ENCODE measurements at regions not wholly inside any gene's neighbourhood (a gene's known extent, or its start where the extent isn't known, plus 50 kb on each side); places are given as distances from the start of the nearest gene placed in this dataset.

DNA sequence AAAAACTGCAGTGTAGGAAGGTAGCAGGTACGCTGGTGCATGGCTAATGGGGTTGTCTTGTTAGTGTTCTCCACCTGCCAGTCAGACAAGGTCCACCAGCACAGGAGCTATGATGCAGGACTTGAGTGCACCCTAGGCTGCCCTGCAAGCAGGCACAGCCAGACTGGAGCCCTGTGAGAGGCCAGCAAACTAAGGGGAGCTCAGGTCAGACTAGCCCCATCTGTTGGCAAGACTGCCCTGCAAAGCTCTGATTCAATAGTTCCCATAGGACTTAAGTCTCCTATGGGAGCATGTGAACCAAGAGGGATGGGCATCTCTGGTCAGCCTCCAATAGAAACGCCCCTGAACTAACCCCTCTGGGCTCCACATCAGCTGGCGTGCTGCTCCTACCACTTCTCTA is 1307.3 kb downstream of the C4orf33 start:
- no peaks in the 10 kb centered on the region for H3K27me3 ChIP-seq
- 64% methylated on average over 3 of the region's 3 CpGs for WGBS
- TF ChIP-seq EP300 (IDR thresholded peaks at IDR 0.05) (no peak), POLR2A (IDR thresholded peaks at IDR 0.05; ENCODE audit: low read depth) (no peak), POLR2AphosphoS5 (IDR thresholded peaks at IDR 0.05) (no peak)
- TF ChIP-seq, protein P1, sequence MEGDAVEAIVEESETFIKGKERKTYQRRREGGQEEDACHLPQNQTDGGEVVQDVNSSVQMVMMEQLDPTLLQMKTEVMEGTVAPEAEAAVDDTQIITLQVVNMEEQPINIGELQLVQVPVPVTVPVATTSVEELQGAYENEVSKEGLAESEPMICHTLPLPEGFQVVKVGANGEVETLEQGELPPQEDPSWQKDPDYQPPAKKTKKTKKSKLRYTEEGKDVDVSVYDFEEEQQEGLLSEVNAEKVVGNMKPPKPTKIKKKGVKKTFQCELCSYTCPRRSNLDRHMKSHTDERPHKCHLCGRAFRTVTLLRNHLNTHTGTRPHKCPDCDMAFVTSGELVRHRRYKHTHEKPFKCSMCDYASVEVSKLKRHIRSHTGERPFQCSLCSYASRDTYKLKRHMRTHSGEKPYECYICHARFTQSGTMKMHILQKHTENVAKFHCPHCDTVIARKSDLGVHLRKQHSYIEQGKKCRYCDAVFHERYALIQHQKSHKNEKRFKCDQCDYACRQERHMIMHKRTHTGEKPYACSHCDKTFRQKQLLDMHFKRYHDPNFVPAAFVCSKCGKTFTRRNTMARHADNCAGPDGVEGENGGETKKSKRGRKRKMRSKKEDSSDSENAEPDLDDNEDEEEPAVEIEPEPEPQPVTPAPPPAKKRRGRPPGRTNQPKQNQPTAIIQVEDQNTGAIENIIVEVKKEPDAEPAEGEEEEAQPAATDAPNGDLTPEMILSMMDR (IDR thresholded peaks at IDR 0.05): no peak
- no peaks in the 10 kb centered on the region for H3K9me3 ChIP-seq
- intact Hi-C loops (cut with DNase I): no loop called here
- DNase-seq (ENCODE audit: extremely low spot score): no peak
- no peaks in the 10 kb centered on the region for H3K4me1 ChIP-seq
- H3K4me3 ChIP-seq: no peak overlapping the region
- no peaks in the 10 kb centered on the region for H3K36me3 ChIP-seq
- H3K27ac ChIP-seq (replicated peaks in 1 of 4): no peak overlapping the region

DNA sequence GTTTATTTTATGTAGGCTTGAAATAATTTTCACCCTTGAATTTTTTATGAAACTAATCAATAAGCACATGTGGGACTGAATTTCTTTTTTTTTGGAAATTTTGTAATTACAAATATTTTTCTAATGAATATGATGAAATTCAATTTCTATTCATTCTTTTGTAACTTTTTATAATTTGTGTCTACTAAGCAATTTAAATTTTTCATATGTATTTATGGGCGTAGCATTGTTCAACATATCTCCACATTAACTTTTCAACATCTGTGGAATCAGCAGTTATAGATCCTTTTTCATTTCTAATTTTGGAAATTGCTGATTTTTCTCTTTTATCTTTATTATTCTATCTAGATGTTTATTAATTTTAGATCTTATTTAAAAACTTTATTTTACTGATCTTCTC is 1320.3 kb downstream of the C4orf33 start:
- TF ChIP-seq POLR2A (IDR thresholded peaks at IDR 0.05; ENCODE audit: low read depth): no peak
- TF ChIP-seq EP300 (IDR thresholded peaks at IDR 0.05): no peak
- no peak for TF ChIP-seq POLR2AphosphoS5 (IDR thresholded peaks at IDR 0.05)
- TF ChIP-seq, protein P1 (IDR thresholded peaks at IDR 0.05): no peak
- Histone ChIP-seq H3K9me3 (no peaks in the 10 kb centered on the region), H3K27ac (replicated peaks in 1 of 4) (no peak overlapping the region), H3K36me3 (no peaks in the 10 kb centered on the region), H3K4me3 (no peak overlapping the region), H3K27me3 (no peaks in the 10 kb centered on the region), H3K4me1 (no peaks in the 10 kb centered on the region)
- 83% methylated on average over 1 of the region's 1 CpG for WGBS
- intact Hi-C loops (cut with DNase I): no loop called here
- DNase-seq (ENCODE audit: extremely low spot score): no peak

DNA sequence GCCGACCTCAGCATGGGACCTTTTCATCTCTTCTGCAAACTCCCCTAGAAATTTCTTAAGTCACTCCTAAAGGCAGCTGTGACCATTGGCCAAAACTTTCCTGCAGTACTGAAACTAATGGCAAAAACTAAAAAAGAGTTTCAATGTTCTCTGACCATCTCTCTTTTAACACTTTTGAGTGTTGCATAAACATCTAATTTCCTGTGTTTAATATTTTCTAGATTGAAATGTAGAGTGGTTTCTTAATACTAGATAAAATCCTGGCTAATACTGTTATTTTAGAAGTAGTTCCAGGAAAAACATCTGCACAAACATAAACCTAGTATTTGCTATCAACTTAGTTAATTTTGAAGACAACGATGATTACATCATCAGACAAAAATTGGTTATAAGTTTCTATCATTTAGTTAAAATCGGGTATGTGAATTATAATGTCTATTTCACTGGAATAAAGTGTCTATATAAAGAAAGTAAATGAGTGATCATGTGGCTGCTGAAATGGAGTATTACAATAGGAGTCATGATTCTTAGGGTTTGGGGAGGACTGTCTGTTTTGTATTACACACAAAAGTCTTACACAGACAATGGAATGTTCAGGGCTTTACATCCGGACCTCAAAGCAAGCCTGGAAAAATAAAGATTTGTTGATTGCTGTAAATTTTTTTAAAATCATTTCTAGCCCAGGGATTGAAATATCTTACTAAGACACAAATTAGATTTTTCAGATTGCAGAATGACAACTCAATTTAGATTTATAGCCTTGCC is 1323.4 kb downstream of the C4orf33 start:
- no peaks in the 10 kb centered on the region for H3K36me3 ChIP-seq
- intact Hi-C loops (cut with DNase I): no loop called here
- no peaks in the 10 kb centered on the region for H3K4me1 ChIP-seq
- TF ChIP-seq POLR2A (IDR thresholded peaks at IDR 0.05; ENCODE audit: low read depth) (no peak), POLR2AphosphoS5 (IDR thresholded peaks at IDR 0.05) (no peak), EP300 (IDR thresholded peaks at IDR 0.05) (no peak)
- TF ChIP-seq, protein P1 (IDR thresholded peaks at IDR 0.05): no peak
- WGBS: 69% methylated on average over 4 of the region's 4 CpGs
- H3K27ac ChIP-seq (replicated peaks in 1 of 4): no peak overlapping the region
- H3K4me3 ChIP-seq: no peak overlapping the region
- H3K9me3 ChIP-seq: no peaks in the 10 kb centered on the region
- no peak for DNase-seq (ENCODE audit: extremely low spot score)
- no peaks in the 10 kb centered on the region for H3K27me3 ChIP-seq

DNA sequence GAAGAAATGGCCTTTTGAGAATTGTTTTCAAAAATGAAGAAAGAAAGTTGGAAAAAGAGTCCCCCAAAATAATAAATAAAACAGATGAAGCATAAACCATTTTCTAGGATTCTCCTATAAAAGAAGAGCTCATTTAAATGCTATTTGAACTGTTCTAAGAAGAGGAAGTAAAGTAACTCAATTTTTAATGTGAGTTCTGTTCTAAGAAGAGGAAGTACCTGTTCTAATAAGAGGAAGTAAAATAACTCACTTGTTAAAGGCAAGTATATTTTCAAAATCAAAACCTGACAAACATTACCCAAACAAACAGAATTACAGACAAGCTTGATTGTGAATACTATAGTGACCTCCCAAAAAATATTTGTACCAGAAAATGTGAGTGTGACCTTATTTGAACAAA is 1326.3 kb downstream of the C4orf33 start:
- Histone ChIP-seq H3K27ac (replicated peaks in 1 of 4) (no peak overlapping the region), H3K4me3 (no peak overlapping the region), H3K36me3 (no peaks in the 10 kb centered on the region), H3K9me3 (no peaks in the 10 kb centered on the region), H3K4me1 (no peaks in the 10 kb centered on the region), H3K27me3 (no peaks in the 10 kb centered on the region)
- intact Hi-C loops (cut with DNase I): no loop called here
- TF ChIP-seq EP300 (IDR thresholded peaks at IDR 0.05): no peak
- TF ChIP-seq, protein P1 (IDR thresholded peaks at IDR 0.05): no peak
- TF ChIP-seq POLR2AphosphoS5 (IDR thresholded peaks at IDR 0.05): no peak
- TF ChIP-seq POLR2A (IDR thresholded peaks at IDR 0.05; ENCODE audit: low read depth): no peak
- no peak for DNase-seq (ENCODE audit: extremely low spot score)

DNA sequence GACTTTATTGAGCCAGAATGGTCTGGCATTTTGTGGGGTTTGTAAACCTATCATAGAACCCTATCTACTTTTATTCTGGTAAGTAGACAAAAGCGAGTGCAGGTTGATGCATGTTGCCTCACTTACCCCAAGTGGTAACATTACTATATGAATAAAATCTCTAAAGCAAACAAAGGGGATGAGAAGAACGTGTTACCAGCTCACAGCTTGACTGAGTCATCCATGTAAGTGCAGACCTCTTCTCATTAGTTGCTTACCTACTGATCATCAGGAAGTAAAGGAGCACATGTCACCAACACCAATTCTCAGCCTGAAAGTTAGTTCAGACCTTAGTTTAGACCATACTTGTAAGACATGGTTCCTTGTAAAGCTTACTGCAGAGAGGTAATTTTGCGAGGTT is 1328.3 kb downstream of the C4orf33 start:
- intact Hi-C loops (cut with DNase I): no loop called here
- Histone ChIP-seq H3K27me3 (no peaks in the 10 kb centered on the region), H3K4me1 (no peaks in the 10 kb centered on the region), H3K27ac (replicated peaks in 1 of 4) (no peak overlapping the region), H3K36me3 (no peaks in the 10 kb centered on the region), H3K4me3 (no peak overlapping the region), H3K9me3 (no peaks in the 10 kb centered on the region)
- DNase-seq (ENCODE audit: extremely low spot score): no peak
- 79% methylated on average over 3 of the region's 3 CpGs for WGBS
- TF ChIP-seq POLR2AphosphoS5 (IDR thresholded peaks at IDR 0.05) (no peak), POLR2A (IDR thresholded peaks at IDR 0.05; ENCODE audit: low read depth) (no peak), EP300 (IDR thresholded peaks at IDR 0.05) (no peak)
- TF ChIP-seq, protein P1 (IDR thresholded peaks at IDR 0.05): no peak
